Left cardiac atrium (tissue), 4 donors: ENCODE measurements at regions not wholly inside any gene's neighbourhood (a gene's known extent, or its start where the extent isn't known, plus 50 kb on each side); places are given as distances from the start of the nearest gene placed in this dataset.

Experiments used
- ATAC-seq, 2 donors: fragments of 200-7000 bp; cut with Tn5 transposase; one replicate each; pipeline ENCODE4 v1.9.1; 2020; ENCODE audit warnings: mild to moderate bottlenecking in 2 of 2, moderate library complexity in 2 of 2
- DNase-seq: peaks from one replicate; pipeline ENCODE4 v3.0.0-alpha.2; 2020
- intact Hi-C, 2 donors: fragments of 100-400 bp; cut with DNase I; formaldehyde crosslinking; loops; one replicate each; pipeline versions ENCODE4 v1.14.1 to v1.15.1; 2022 to 2023
- donor health status: DM: no; HTN: yes; CAD: no.
- donor health status: DM: no; HTN: yes; CAD: no; lungs with severe emphysema.
- donor health status: DM: yes; HTN: yes; CAD: no.
- donor health status: Dilated cardiomyopathy.

- DNase-seq: peak; percentile 41
These were observed 156.2 kb downstream of the MELK start for GRCh38 chr9:36728651-36729520.

DNA sequence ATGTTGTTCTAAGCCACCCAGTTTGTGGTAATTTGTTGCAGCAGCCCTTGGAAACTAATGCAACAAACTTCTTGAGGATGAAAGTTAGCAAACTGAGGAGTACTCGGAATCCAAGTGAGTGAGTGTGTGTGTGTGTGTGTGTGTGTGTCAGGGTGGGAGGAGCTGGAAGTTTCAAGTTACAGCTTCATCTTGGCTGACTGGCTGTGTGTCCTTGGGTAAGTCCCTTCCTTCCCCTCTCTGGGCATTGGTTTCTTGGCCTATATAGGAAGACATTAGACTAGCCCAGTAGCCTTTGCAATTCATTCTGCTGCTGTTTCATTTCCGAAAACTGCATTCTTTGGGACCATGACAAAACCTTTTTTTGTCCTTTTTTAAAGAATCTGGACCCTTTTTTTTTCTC is 157.2 kb downstream of the MELK start:
- intact Hi-C loops: no loop called here
- DNase-seq (no peak), ATAC-seq (no peak)

More at GRCh38 chr9:36728651-36729520, 156.2 kb downstream of the MELK start:
- intact Hi-C loops: no loop called here
- ATAC-seq: peak in 1 of 2 donors; percentile 16

- no peak for ATAC-seq
- intact Hi-C loops: no loop called here
- DNase-seq: no peak
These were observed 157.7 kb downstream of the MELK start for GRCh38 chr9:36730414-36730813.

DNA sequence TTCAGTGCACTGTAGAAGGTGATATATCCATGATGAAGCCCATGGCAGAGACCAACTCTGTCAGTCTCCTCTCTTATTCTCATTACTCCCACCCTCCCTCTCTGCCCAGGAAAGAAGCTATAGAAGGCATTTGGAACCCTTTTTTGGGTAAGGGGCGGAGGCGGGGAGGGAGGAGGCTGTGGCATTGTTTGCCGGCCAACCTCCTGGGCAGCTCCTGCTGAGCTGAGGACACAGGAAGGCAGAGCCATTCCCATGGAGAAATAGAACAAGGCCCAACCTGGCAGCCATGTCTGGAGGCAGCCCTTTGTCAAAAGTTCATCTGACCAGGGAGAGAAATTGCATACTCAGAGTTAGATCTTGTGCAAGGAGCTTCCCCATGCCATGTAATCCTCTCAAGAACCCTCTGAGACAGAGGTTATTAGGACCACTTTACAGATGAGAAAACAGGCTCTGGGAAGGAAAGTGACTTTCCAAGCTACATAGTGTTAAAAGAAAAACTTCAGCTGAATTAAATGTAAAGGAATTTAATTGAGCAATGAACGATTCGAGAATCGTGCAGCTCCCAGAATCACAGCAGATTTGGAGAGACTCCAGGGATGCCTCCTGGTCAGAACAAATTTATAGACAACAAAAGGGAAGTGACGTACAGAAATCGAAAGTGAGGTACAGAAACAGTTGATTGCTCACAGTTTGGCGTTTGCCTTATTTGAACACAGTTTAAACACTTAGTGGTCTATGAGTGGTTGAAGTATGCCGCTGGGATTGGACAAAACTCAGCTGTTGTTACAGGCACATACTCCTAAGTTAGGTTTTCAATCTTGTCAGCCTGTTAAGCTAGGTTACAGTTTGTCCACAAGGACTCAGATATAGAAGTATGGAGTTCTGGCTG is 158.6 kb downstream of the MELK start:
- no peak for DNase-seq
- intact Hi-C loops: no loop called here
- no peak for ATAC-seq

DNA sequence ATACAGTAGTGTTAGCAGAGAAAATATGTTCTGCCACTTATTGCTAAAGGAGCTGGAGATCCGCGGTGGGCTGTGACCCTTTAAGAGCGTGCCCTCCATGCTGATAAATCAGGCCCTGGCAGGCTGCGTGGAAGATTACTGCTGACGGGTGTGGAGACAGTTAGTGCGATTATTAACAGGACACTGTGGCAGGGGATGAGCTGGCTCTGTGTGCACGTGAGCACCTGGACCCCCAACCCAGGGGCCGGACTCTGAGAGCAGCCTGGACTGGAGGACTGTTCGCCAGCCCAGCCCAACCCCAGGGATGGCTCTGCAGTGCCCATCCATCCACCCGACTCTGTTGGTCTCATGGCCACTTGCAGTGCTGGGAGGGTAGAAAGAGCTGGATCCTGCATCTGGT is 162.0 kb downstream of the MELK start:
- DNase-seq (no peak), ATAC-seq (no peak)
- intact Hi-C loops: no loop called here

- DNase-seq (no peak), ATAC-seq (no peak)
- intact Hi-C loops: no loop called here
These were observed 164.0 kb downstream of the MELK start for GRCh38 chr9:36736648-36737047.

DNA sequence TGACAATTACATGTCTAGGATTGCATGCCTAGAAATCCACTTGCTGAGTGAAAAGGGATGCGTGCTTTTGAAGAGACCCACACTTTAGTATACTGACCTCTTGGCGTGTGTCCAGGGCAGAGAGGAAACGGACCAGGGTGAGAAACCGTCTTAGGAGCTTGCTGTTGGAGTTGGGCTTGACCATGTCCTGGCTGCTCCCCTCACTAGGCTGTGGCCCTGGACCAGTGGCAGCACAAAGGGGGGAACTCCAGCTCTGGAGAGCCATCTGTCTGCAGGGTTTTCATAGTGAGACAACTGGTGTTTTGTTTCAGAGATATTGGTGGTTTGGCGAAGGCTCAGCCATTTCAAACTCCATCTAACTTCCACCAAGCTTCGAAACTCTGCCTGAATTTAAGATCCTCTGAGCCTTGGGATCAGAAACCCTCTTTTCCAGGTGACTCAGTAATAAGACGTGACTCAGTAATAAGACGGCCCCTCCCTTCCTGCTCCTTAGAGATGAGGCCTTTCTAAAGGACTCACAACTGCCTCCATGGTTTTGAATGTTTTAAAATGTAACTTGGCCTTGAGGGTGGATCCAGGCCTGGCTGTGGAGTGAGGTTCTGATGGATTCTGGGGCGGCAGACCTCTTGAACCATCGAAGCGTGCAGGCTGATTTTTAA is 165.8 kb downstream of the MELK start:
- no peak for DNase-seq
- intact Hi-C loops: no loop called here
- ATAC-seq: peak in 1 of 2 donors; percentile 46

GRCh38 chr9:36739373-36740116 is 166.8 kb downstream of the MELK start:
- ATAC-seq: no peak
- intact Hi-C loops: no loop called here
- no peak for DNase-seq

- no peak for DNase-seq
- ATAC-seq: no peak
- intact Hi-C loops: no loop called here
These were observed 169.6 kb downstream of the MELK start for GRCh38 chr9:36742264-36742663.

- intact Hi-C loops: no loop called here
- DNase-seq: no peak
- no peak for ATAC-seq
These were observed 172.0 kb downstream of the MELK start for GRCh38 chr9:36744678-36745077.

DNA sequence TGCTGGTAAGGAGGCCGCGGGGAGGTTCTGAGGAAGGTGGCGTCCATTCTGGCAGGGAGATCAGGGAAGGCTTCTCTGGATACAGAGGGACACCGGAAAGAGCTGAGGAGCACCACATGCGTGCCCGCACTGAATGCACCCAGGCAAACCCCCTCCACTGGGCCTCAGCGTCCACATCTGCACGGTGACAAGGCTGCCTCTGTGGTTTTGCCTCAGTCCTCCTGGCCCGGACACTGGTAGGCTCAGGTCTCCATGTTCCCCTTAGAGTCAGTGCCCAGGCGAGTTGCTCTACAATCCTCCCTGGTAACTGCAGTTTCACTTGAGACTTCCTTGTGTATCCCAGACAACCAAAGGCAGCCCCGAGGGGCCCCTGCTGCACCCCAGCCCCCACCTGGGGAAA is 173.3 kb downstream of the MELK start:
- no peak for DNase-seq
- no peak for ATAC-seq
- intact Hi-C loops: no loop called here

GRCh38 chr9:36746415-36746814 is 173.7 kb downstream of the MELK start:
- ATAC-seq: no peak
- no peak for DNase-seq
- intact Hi-C loops: no loop called here

DNA sequence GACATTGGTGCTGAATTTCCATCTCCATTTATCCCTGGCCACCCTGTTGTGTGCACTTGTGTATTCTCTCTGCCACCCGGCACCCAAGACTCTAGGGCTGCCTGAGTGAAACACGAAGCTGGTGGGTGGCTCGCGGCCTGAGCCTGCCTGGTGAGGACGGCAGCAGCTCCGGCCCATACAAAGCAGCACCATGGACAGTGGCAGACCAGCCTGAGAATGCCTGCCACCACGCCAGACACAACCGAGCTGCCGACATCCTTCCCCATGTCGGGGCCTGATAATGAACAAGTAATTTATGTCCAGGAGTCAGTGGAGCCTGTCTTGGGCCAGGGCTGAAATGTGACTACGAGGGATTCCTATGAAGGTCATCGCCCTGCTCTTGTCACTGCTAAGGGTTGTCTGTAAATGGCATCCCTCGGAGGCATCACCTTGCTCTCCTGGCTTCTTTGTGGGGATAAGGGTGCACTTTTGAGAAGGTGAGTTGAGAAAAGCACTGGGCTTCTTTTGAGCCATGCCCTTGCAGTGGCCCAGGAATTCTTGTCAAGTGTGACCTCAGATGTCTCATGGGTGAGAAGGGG is 175.7 kb downstream of the MELK start:
- peak; percentile 37 for DNase-seq
- intact Hi-C loops: no loop called here
- ATAC-seq: peak; percentile 36 to 59

DNA sequence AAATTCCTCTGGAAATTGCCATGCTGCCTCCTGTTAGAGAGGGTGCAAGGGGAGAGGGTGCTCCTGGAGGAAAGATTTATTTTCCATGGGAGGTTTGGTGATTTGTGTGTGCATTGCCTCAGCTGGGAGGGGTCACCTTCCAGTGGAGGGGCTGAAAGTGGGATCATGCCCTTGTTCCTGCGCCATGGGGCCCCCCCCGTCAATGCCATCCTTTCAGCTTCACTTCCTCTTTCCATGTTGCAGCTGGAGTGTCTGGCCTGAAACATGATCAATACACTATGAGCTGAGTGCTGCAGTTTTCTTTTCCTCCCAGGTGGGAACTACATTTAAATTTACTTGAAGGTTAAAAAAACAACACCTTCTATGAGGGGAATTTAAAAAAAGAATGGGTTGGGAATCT is 176.8 kb downstream of the MELK start:
- intact Hi-C loops: no loop called here
- ATAC-seq: no peak

GRCh38 chr9:36750630-36751029 is 177.9 kb downstream of the MELK start:
- intact Hi-C loops: no loop called here
- ATAC-seq (no peak), DNase-seq (no peak)

More for the DNA sequence above, 176.8 kb downstream of the MELK start:
- DNase-seq: no peak

GRCh38 chr9:36755019-36755418 is 182.3 kb downstream of the MELK start:
- no peak for ATAC-seq
- intact Hi-C loops: no loop called here
- DNase-seq: no peak

GRCh38 chr9:36759141-36759540 is 186.4 kb downstream of the MELK start:
- intact Hi-C loops: no loop called here
- DNase-seq (no peak), ATAC-seq (no peak)

GRCh38 chr9:36759976-36760375 is 187.3 kb downstream of the MELK start:
- no peak for ATAC-seq
- intact Hi-C loops: no loop called here
- DNase-seq: no peak
